ENCODE measurements at regions not wholly inside any gene's neighbourhood (a gene's known extent, or its start where the extent isn't known, plus 50 kb on each side); places are given as distances from the start of the nearest gene placed in this dataset.

GRCh38 chr5:171509467-171509866, 90.0 kb downstream of the FGF18 start:
- FAIRE-seq, result no peak

GRCh38 chr5:171512397-171512796, 93.0 kb downstream of the FGF18 start:
- FAIRE-seq, result no peak

- FAIRE-seq, result no peak
Measured at GRCh38 chr5:171513591-171513990, 94.1 kb downstream of the FGF18 start.

GRCh38 chr5:171518916-171519315, 99.5 kb downstream of the FGF18 start:
- FAIRE-seq, result no peak

- FAIRE-seq, result no peak
Measured at GRCh38 chr5:171520300-171521174, 101.1 kb downstream of the FGF18 start.

- FAIRE-seq, result no peak
Measured at GRCh38 chr5:171521219-171521633, 101.8 kb downstream of the FGF18 start.

- FAIRE-seq, result no peak
Measured at GRCh38 chr5:171521679-171522078, 102.2 kb downstream of the FGF18 start.

- FAIRE-seq, result no peak
Measured at GRCh38 chr5:171523781-171524180, 104.3 kb downstream of the FGF18 start.

GRCh38 chr5:171524466-171524865, 105.0 kb downstream of the FGF18 start:
- FAIRE-seq, result no peak

GRCh38 chr5:171525085-171525484, 105.6 kb downstream of the FGF18 start:
- no peak for FAIRE-seq

- FAIRE-seq, result no peak
Measured at GRCh38 chr5:171528036-171528435, 108.6 kb downstream of the FGF18 start.

GRCh38 chr5:171528865-171529614, 109.6 kb downstream of the FGF18 start:
- FAIRE-seq, result no peak

- FAIRE-seq, result no peak
Measured at GRCh38 chr5:171531638-171532037, 112.2 kb downstream of the FGF18 start.

- FAIRE-seq, result no peak
Measured at GRCh38 chr5:171533153-171533552, 113.7 kb downstream of the FGF18 start.

GRCh38 chr5:171534043-171534895, 114.8 kb downstream of the FGF18 start:
- FAIRE-seq, result no peak

- FAIRE-seq, result no peak
Measured at GRCh38 chr5:171535162-171535561, 115.7 kb downstream of the FGF18 start.

GRCh38 chr5:171537070-171537849, 117.8 kb downstream of the FGF18 start:
- FAIRE-seq, result no peak

GRCh38 chr5:171537923-171538537, 118.6 kb downstream of the FGF18 start:
- FAIRE-seq, result no peak

GRCh38 chr5:171538681-171539080, 119.2 kb downstream of the FGF18 start:
- no peak for FAIRE-seq

GRCh38 chr5:171540865-171541264, 121.4 kb downstream of the FGF18 start:
- FAIRE-seq, result no peak

GRCh38 chr5:171541341-171541776, 121.9 kb downstream of the FGF18 start:
- FAIRE-seq, result no peak
